ENCODE measurements at regions not wholly inside any gene's neighbourhood (a gene's known extent, or its start where the extent isn't known, plus 50 kb on each side); places are given as distances from the start of the nearest gene placed in this dataset.

GRCh38 chr17:71521724-71522123 lies 599.1 kb upstream of the SOX9 start:
- TF ChIP-seq CTCF (IDR thresholded peaks at IDR 0.05) (no peak), POLR2A (IDR thresholded peaks at IDR 0.05; ENCODE audit: low read length) (no peak), JUN (IDR thresholded peaks at IDR 0.05) (no peak), KDM5A (IDR thresholded peaks at IDR 0.05) (no peak), MAFK (IDR thresholded peaks at IDR 0.05; ENCODE audit: partially characterized antibody) (no peak), ZNF302 (CRISPR knock-in tag; IDR thresholded peaks at IDR 0.05) (no peak)
